Breast epithelium (tissue), 3 donors: ENCODE measurements at regions not wholly inside any gene's neighbourhood (a gene's known extent, or its start where the extent isn't known, plus 50 kb on each side); places are given as distances from the start of the nearest gene placed in this dataset.

Experiments used
- POLR2A ChIP-seq: fragments of 450-650 bp; IDR thresholded peaks from one replicate; pipeline ENCODE4 v1.6.1; 2016; ENCODE audit warnings: antibody characterized with exemption, mild to moderate bottlenecking, moderate library complexity
- TF ChIP-seq, protein P1 (sequence below), 3 donors: fragments of 450-650 bp; IDR thresholded peaks; one replicate each; pipeline ENCODE4 v1.5.1; 2016 to 2017; ENCODE audit warnings: antibody characterized with exemption in 3 of 3, mild to moderate bottlenecking in 3 of 3, moderate library complexity in 3 of 3

DNA sequence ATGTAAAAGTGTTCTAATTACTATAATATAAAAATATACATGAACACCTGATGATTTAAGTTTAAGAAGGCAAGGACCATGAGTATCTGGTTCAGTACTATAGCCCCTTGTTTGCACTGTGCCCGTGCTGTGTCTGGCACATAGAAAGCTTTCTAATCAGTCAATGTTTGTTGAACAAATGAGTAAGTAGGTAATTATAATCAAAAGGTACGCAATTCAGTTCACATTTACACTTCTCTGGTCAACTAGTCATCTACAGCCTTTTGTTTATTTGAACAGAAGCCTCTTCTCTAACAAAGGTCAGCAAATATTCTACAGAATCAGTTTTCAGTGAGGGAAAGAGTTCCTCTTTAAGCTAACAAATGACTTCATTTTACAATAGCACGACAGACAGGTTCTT is 523.3 kb downstream of the SMARCA1 start:
- no peak for TF ChIP-seq POLR2A
- TF ChIP-seq, protein P1, sequence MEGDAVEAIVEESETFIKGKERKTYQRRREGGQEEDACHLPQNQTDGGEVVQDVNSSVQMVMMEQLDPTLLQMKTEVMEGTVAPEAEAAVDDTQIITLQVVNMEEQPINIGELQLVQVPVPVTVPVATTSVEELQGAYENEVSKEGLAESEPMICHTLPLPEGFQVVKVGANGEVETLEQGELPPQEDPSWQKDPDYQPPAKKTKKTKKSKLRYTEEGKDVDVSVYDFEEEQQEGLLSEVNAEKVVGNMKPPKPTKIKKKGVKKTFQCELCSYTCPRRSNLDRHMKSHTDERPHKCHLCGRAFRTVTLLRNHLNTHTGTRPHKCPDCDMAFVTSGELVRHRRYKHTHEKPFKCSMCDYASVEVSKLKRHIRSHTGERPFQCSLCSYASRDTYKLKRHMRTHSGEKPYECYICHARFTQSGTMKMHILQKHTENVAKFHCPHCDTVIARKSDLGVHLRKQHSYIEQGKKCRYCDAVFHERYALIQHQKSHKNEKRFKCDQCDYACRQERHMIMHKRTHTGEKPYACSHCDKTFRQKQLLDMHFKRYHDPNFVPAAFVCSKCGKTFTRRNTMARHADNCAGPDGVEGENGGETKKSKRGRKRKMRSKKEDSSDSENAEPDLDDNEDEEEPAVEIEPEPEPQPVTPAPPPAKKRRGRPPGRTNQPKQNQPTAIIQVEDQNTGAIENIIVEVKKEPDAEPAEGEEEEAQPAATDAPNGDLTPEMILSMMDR (IDR thresholded peaks at IDR 0.05) = no peak
